ENCODE measurements at regions not wholly inside any gene's neighbourhood (a gene's known extent, or its start where the extent isn't known, plus 50 kb on each side); places are given as distances from the start of the nearest gene placed in this dataset.

DNA sequence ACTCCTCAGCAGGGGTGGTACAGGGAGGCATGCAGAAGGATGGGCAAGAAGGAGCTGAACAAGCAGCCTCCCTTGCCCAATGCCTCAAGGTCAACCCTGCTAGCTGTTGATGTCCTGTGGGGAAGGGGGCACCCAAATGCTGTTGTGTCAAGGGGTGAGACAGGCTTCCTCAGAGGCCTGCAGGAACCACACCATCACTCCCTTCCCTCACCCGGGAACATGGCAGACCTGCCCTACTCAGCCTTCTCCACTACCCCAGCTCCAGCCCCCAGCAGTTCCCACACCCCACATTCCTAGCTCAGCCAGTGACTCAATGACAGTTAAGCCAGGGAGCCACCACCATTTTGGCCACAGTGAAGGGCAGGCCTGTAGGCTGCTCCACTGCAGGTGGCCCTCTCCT lies 53.9 kb upstream of the RMP24 start:
- TF ChIP-seq, protein P1, sequence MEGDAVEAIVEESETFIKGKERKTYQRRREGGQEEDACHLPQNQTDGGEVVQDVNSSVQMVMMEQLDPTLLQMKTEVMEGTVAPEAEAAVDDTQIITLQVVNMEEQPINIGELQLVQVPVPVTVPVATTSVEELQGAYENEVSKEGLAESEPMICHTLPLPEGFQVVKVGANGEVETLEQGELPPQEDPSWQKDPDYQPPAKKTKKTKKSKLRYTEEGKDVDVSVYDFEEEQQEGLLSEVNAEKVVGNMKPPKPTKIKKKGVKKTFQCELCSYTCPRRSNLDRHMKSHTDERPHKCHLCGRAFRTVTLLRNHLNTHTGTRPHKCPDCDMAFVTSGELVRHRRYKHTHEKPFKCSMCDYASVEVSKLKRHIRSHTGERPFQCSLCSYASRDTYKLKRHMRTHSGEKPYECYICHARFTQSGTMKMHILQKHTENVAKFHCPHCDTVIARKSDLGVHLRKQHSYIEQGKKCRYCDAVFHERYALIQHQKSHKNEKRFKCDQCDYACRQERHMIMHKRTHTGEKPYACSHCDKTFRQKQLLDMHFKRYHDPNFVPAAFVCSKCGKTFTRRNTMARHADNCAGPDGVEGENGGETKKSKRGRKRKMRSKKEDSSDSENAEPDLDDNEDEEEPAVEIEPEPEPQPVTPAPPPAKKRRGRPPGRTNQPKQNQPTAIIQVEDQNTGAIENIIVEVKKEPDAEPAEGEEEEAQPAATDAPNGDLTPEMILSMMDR (tag by site-specific recombination; IDR thresholded peaks at IDR 0.05) = no peak
- no peak for TF ChIP-seq ZNF624 (tag by site-specific recombination; IDR thresholded peaks at IDR 0.05)
- no peak for TF ChIP-seq ZNF335 (tag by site-specific recombination; conservative IDR thresholded peaks at IDR 0.05)
- no peak for TF ChIP-seq ZNF274 (IDR thresholded peaks at IDR 0.05; ENCODE audit: low read length)
- no peak for TF ChIP-seq ZNF274 (tag by site-specific recombination; IDR thresholded peaks at IDR 0.05; ENCODE audit: borderline replicate concordance)
- no peak for TF ChIP-seq ZNF76 (tag by site-specific recombination; IDR thresholded peaks at IDR 0.05; ENCODE audit: borderline replicate concordance, low read depth)
- TF ChIP-seq, protein P2, sequence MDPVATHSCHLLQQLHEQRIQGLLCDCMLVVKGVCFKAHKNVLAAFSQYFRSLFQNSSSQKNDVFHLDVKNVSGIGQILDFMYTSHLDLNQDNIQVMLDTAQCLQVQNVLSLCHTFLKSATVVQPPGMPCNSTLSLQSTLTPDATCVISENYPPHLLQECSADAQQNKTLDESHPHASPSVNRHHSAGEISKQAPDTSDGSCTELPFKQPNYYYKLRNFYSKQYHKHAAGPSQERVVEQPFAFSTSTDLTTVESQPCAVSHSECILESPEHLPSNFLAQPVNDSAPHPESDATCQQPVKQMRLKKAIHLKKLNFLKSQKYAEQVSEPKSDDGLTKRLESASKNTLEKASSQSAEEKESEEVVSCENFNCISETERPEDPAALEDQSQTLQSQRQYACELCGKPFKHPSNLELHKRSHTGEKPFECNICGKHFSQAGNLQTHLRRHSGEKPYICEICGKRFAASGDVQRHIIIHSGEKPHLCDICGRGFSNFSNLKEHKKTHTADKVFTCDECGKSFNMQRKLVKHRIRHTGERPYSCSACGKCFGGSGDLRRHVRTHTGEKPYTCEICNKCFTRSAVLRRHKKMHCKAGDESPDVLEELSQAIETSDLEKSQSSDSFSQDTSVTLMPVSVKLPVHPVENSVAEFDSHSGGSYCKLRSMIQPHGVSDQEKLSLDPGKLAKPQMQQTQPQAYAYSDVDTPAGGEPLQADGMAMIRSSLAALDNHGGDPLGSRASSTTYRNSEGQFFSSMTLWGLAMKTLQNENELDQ (tag by site-specific recombination; IDR thresholded peaks at IDR 0.05; ENCODE audit: low read depth) = no peak
- TF ChIP-seq FEZF1 (tag by site-specific recombination; IDR thresholded peaks at IDR 0.05) = no peak
- no peak for TF ChIP-seq ZBTB17 (tag by site-specific recombination; IDR thresholded peaks at IDR 0.05)
